Smooth muscle cell (in vitro differentiated cells): ENCODE measurements at regions not wholly inside any gene's neighbourhood (a gene's known extent, or its start where the extent isn't known, plus 50 kb on each side); places are given as distances from the start of the nearest gene placed in this dataset.

Experiments
- DNase-seq: peaks from one replicate; lab custom pipeline; 2025; ENCODE audit not compliant: unreplicated experiment; lab: John Stamatoyannopoulos, UW
- H2AFZ ChIP-seq: fragments of 200-600 bp; sonication (generic); 2 replicates; pipeline ENCODE4 v1.6.0; 2016; ENCODE audit warnings: antibody characterized with exemption, low read depth, mild to moderate bottlenecking
- H3F3A ChIP-seq: fragments of 200-600 bp; sonication (generic); 2 replicates; pipeline ENCODE4 v1.6.0; 2017; ENCODE audit warnings: antibody characterized with exemption, low read depth
- H3K27ac ChIP-seq: fragments of 200-600 bp; sonication (generic); 2 replicates; pipeline ENCODE4 v1.5.1; 2016; ENCODE audit warnings: low read depth, mild to moderate bottlenecking
- H3K27me3 ChIP-seq: fragments of 200-600 bp; sonication (generic); 2 replicates; pipeline ENCODE4 v1.6.1; 2016; ENCODE audit warnings: low read depth, mild to moderate bottlenecking
- H3K36me3 ChIP-seq: fragments of 200-600 bp; sonication (generic); 2 replicates; pipeline ENCODE4 v1.5.1; 2016; ENCODE audit warnings: low read depth
- H3K4me1 ChIP-seq: fragments of 200-600 bp; sonication (generic); 2 replicates; pipeline ENCODE4 v1.5.1; 2016; ENCODE audit warnings: low read depth
- H3K4me2 ChIP-seq: fragments of 200-600 bp; sonication (generic); 2 replicates; pipeline ENCODE4 v1.6.0; 2016; ENCODE audit warnings: mild to moderate bottlenecking
- H3K4me3 ChIP-seq: fragments of 200-600 bp; sonication (generic); 2 replicates; pipeline ENCODE4 v1.5.1; 2016; ENCODE audit warnings: mild to moderate bottlenecking
- H3K79me2 ChIP-seq: fragments of 200-600 bp; sonication (generic); 2 replicates; pipeline ENCODE4 v1.6.0; 2016; ENCODE audit warnings: low read depth, mild to moderate bottlenecking
- H3K9ac ChIP-seq: fragments of 200-600 bp; sonication (generic); 2 replicates; pipeline ENCODE4 v1.6.0; 2016; ENCODE audit warnings: low read depth
- H3K9me3 ChIP-seq: fragments of 200-600 bp; sonication (generic); replicated peaks from 2 replicates; pipeline ENCODE4 v1.5.1; 2016; ENCODE audit warnings: low read depth
- H4K20me1 ChIP-seq: fragments of 200-600 bp; sonication (generic); 2 replicates; pipeline ENCODE4 v1.6.0; 2016; ENCODE audit warnings: low read depth
- WGBS: methylation state at CpG from one replicate; pipeline ENCODE4 v1.1.7; 2016; ENCODE audit warnings: low lambda C conversion rate; 5-methylcytosine and 5-hydroxymethylcytosine counted together
- TF ChIP-seq, protein P1 (sequence below): fragments of 200-600 bp; sonication (generic); IDR thresholded peaks from 2 replicates; pipeline ENCODE4 v1.5.1; 2017; ENCODE audit warnings: borderline replicate concordance, mild to moderate bottlenecking, antibody characterized with exemption; ENCODE audit not compliant: insufficient read depth, poor library complexity, severe bottlenecking

DNA sequence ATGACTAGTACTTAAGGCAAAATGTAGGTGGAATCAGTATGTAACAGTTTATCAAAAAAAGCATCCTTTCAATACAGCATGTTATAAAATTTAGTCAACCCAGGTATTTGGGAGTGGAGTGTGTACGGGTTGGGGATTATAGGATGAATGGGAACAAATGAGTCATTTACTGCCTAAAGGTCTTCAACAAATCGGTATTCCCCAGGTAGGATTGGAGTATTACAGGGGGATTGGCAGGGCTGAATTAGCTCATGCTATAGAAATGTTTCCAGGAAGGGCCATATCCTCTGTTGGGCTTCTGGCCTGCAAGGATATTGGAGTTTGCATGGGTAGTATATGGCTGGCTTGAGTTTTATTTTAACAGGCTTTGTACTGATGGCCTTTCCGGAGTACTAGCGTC lies 723.7 kb downstream of the SORCS1 start:
- TF ChIP-seq, protein P1, sequence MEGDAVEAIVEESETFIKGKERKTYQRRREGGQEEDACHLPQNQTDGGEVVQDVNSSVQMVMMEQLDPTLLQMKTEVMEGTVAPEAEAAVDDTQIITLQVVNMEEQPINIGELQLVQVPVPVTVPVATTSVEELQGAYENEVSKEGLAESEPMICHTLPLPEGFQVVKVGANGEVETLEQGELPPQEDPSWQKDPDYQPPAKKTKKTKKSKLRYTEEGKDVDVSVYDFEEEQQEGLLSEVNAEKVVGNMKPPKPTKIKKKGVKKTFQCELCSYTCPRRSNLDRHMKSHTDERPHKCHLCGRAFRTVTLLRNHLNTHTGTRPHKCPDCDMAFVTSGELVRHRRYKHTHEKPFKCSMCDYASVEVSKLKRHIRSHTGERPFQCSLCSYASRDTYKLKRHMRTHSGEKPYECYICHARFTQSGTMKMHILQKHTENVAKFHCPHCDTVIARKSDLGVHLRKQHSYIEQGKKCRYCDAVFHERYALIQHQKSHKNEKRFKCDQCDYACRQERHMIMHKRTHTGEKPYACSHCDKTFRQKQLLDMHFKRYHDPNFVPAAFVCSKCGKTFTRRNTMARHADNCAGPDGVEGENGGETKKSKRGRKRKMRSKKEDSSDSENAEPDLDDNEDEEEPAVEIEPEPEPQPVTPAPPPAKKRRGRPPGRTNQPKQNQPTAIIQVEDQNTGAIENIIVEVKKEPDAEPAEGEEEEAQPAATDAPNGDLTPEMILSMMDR, result no peak
- Histone ChIP-seq H3K9me3 (no peaks in the 10 kb centered on the region), H3K79me2 (no peaks in the 10 kb centered on the region), H3K36me3 (no peaks in the 10 kb centered on the region), H3K27ac (peak overlapping the region; percentile 61), H3F3A (peaks cover 3% of the 10 kb centered on the region), H3K4me3 (no peak overlapping the region), H3K4me2 (peak overlapping the region; percentile 29), H3K4me1 (peaks cover 5% of the 10 kb centered on the region), H4K20me1 (no peaks in the 10 kb centered on the region), H3K9ac (no peak overlapping the region), H2AFZ (no peak overlapping the region), H3K27me3 (no peaks in the 10 kb centered on the region)
- DNase-seq, result no peak
- 73% methylated on average over 4 of the region's 4 CpGs for WGBS

DNA sequence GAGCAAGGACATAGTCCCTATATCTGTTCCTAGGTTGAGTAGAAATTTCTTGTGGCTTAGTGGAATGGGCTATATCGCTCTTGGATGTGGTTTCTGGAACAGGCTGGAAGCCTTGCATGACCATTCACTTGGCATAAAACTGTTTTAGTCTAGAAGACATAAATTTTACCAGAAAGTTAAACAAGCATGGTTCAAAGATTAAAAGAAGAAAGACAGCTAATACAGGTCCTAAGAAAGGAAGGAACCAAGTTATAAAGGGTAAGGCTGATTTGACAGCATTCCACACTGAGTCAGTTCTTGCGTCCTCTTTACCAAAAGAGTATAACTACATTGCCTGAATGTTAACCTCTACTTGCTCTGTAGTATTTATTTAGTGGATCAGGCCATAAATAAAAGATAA lies 724.2 kb downstream of the SORCS1 start:
- Histone ChIP-seq H3K79me2 (no peaks in the 10 kb centered on the region), H4K20me1 (no peaks in the 10 kb centered on the region), H2AFZ (no peak overlapping the region), H3K27me3 (no peaks in the 10 kb centered on the region), H3K4me2 (peak overlapping the region; percentile 29), H3F3A (peaks cover 3% of the 10 kb centered on the region), H3K36me3 (no peaks in the 10 kb centered on the region), H3K9ac (no peak overlapping the region), H3K4me3 (no peak overlapping the region), H3K9me3 (no peaks in the 10 kb centered on the region), H3K27ac (peak overlapping the region; percentile 61), H3K4me1 (peaks cover 5% of the 10 kb centered on the region)
- TF ChIP-seq, protein P1, result no peak
- DNase-seq, result no peak
- WGBS, result 31% methylated on average over 2 of the region's 2 CpGs

DNA sequence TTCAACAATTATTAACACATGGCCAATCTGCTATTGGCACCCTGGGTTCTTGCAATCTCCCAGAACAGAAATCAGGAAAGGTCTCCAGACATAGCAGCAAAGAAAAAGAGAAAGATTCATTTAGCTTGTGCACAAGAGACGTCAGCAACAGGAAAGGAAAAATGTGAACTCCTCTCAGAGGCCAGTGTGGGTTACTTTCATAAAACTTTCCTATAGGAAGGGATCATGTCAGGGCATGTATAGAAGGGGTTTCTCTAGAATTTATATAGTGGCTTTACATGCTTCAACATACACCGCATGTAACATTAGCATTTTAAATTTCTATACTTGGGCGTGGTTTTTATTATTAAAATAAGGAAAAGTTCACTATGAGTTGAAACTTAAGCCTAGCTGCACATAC lies 725.1 kb downstream of the SORCS1 start:
- Histone ChIP-seq H3K9me3 (no peaks in the 10 kb centered on the region), H3K4me3 (no peak overlapping the region), H3K27me3 (no peaks in the 10 kb centered on the region), H3K79me2 (no peaks in the 10 kb centered on the region), H3K36me3 (no peaks in the 10 kb centered on the region), H3K4me2 (peak overlapping the region; percentile 2), H3K9ac (no peak overlapping the region), H3F3A (peaks cover 3% of the 10 kb centered on the region), H3K4me1 (peaks cover 5% of the 10 kb centered on the region), H2AFZ (peak overlapping the region; percentile 18), H3K27ac (peak overlapping the region; percentile 61), H4K20me1 (no peaks in the 10 kb centered on the region)
- DNase-seq, result no peak
- TF ChIP-seq, protein P1, result no peak
- WGBS, result 74% methylated on average over 3 of the region's 3 CpGs

DNA sequence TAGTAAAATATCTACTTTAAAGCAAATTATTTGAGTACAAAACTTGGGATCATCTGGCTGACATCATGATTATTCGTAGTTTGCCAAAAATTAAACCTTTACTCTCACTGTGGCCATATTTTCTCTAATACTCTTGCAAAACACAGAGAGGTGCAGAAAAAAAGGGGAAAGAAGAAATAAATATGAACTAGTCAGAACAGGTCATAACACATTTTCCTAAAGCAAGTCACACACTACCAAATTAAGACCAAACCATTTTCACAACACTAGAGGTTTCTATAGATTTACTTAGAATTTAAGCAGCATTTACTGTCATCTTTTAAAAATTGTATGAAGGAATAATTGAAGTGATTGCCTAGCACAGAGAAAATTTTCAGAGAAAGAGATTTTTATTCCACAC lies 726.1 kb downstream of the SORCS1 start:
- no peak overlapping the region for H3K27ac ChIP-seq

More for the DNA sequence above, 726.1 kb downstream of the SORCS1 start:
- Histone ChIP-seq H3K4me3 (no peak overlapping the region), H3K9me3 (no peaks in the 10 kb centered on the region), H3K36me3 (no peaks in the 10 kb centered on the region), H3K79me2 (no peaks in the 10 kb centered on the region), H3K4me1 (peaks cover 5% of the 10 kb centered on the region), H3K4me2 (no peak overlapping the region), H2AFZ (no peak overlapping the region), H3K27me3 (no peaks in the 10 kb centered on the region), H4K20me1 (no peaks in the 10 kb centered on the region), H3K9ac (no peak overlapping the region), H3F3A (peaks cover 3% of the 10 kb centered on the region)
- WGBS, result 96% methylated on average over 1 of the region's 1 CpG
- DNase-seq, result no peak
- TF ChIP-seq, protein P1, result no peak
